SU-DHL-6 (cell line): ENCODE measurements at regions not wholly inside any gene's neighbourhood (a gene's known extent, or its start where the extent isn't known, plus 50 kb on each side); places are given as distances from the start of the nearest gene placed in this dataset.
"Not testable (repeated sequence)": the region's sequence is repeated elsewhere in the genome, so short reads cannot be mapped to it uniquely, and the experiment has no call there.

Source experiments
- H2AFZ ChIP-seq: fragments of 200-600 bp; sonication (generic); 2 replicates; pipeline ENCODE4 v1.6.1; 2014; ENCODE audit warnings: low read depth, mild to moderate bottlenecking, moderate library complexity, mixed read lengths, antibody characterized with exemption, low read length; ENCODE audit not compliant: severe bottlenecking
- H3F3A ChIP-seq: fragments of 200-600 bp; shearing (Covaris generic); 2 replicates; pipeline ENCODE4 v1.6.0; 2016; ENCODE audit warnings: antibody characterized with exemption, mild to moderate bottlenecking; ENCODE audit not compliant: insufficient read depth
- H3K27ac ChIP-seq: fragments of 200-600 bp; sonication (generic); 2 replicates; pipeline ENCODE4 v1.5.1; 2016; ENCODE audit warnings: low read depth, mild to moderate bottlenecking, low read length, moderate library complexity, mixed read lengths
- H3K27me3 ChIP-seq: fragments of 200-600 bp; sonication (generic), shearing (Covaris generic); 2 replicates; pipeline ENCODE4 v1.6.0; 2014; ENCODE audit warnings: mild to moderate bottlenecking, low read length
- H3K36me3 ChIP-seq: fragments of 200-600 bp; sonication (generic); 2 replicates; pipeline ENCODE4 v1.6.1; 2014; ENCODE audit warnings: mild to moderate bottlenecking, low read length, mixed read lengths
- H3K4me2 ChIP-seq: fragments of 300-600, 200-600 bp; shearing (Covaris generic), sonication (generic); 2 replicates; pipeline ENCODE4 v1.6.0; 2014; ENCODE audit warnings: low read length, low read depth, mild to moderate bottlenecking; ENCODE audit not compliant: poor library complexity, severe bottlenecking
- H3K4me3 ChIP-seq: fragments of 200-600 bp; sonication (generic); 2 replicates; pipeline ENCODE4 v1.5.1; 2014; ENCODE audit warnings: antibody characterized with exemption, low read length, mild to moderate bottlenecking, mixed read lengths; ENCODE audit not compliant: insufficient read depth, poor library complexity, severe bottlenecking
- H3K79me2 ChIP-seq: fragments of 200-600 bp; sonication (generic); 2 replicates; pipeline ENCODE4 v1.6.1; 2014; ENCODE audit warnings: mild to moderate bottlenecking, low read length, moderate library complexity; ENCODE audit not compliant: insufficient read depth
- H3K9ac ChIP-seq: fragments of 200-600 bp; sonication (generic); 2 replicates; pipeline ENCODE4 v1.7.0; 2014; ENCODE audit warnings: mild to moderate bottlenecking, low read length
- H3K9me2 ChIP-seq: fragments of 200-600 bp; sonication (generic); replicated peaks from 2 replicates; pipeline ENCODE4 v1.6.1; 2014; ENCODE audit warnings: low read length; ENCODE audit not compliant: insufficient read depth
- H3K9me3 ChIP-seq: fragments of 200-600 bp; sonication (generic); 2 replicates; pipeline ENCODE4 v1.6.1; 2014; ENCODE audit warnings: low read length, mixed read lengths; ENCODE audit not compliant: insufficient read depth
- H4K20me1 ChIP-seq: fragments of 200-600 bp; sonication (generic); 2 replicates; pipeline ENCODE4 v1.6.1; 2014; ENCODE audit warnings: low read depth, mild to moderate bottlenecking, antibody characterized with exemption, low read length, moderate library complexity, mixed read lengths
- CTCF ChIP-seq: fragments of 200-600 bp; sonication (generic); IDR thresholded peaks from one replicate; pipeline ENCODE4 v1.5.1; 2017; ENCODE audit warnings: antibody characterized with exemption, mild to moderate bottlenecking, low read length, moderate library complexity; ENCODE audit not compliant: insufficient read depth, poor library complexity, severe bottlenecking
- EZH2phosphoT487 ChIP-seq: fragments of 200-600 bp; sonication (generic), shearing (Covaris generic); conservative IDR thresholded peaks from 2 replicates; pipeline ENCODE4 v1.6.1; 2018; ENCODE audit warnings: mild to moderate bottlenecking, antibody characterized with exemption, low read length, moderate library complexity, mixed read lengths

- Histone ChIP-seq H3K27ac (no peak overlapping the region), H2AFZ (peak overlapping the region; percentile 29), H3K36me3 (no peaks in the 10 kb centered on the region), H3K9me2 (no peaks in the 10 kb centered on the region), H3K27me3 (no peaks in the 10 kb centered on the region), H4K20me1 (no peaks in the 10 kb centered on the region), H3K9ac (no peak overlapping the region), H3F3A (no peaks in the 10 kb centered on the region), H3K4me3 (no peak overlapping the region), H3K9me3 (no peaks in the 10 kb centered on the region), H3K79me2 (no peaks in the 10 kb centered on the region), H3K4me2 (no peak overlapping the region)
- TF ChIP-seq CTCF (no peak), EZH2phosphoT487 (no peak)
Observed at GRCh38 chr3:161940621-161940965, 444.0 kb downstream of the OTOL1 start.

GRCh38 chr3:161941891-161942290, 445.3 kb downstream of the OTOL1 start:
- no peaks in the 10 kb centered on the region for H3K9me3 ChIP-seq
- H3K36me3 ChIP-seq: no peaks in the 10 kb centered on the region
- H3K9ac ChIP-seq: no peak overlapping the region
- no peak overlapping the region for H2AFZ ChIP-seq
- H3K9me2 ChIP-seq: no peaks in the 10 kb centered on the region
- no peaks in the 10 kb centered on the region for H3K79me2 ChIP-seq
- H3K27ac ChIP-seq: no peak overlapping the region
- H3K4me3 ChIP-seq: no peak overlapping the region
- no peak overlapping the region for H3K4me2 ChIP-seq
- H3F3A ChIP-seq: no peaks in the 10 kb centered on the region
- TF ChIP-seq EZH2phosphoT487 (no peak), CTCF (no peak)
- H4K20me1 ChIP-seq: no peaks in the 10 kb centered on the region
- H3K27me3 ChIP-seq: no peaks in the 10 kb centered on the region

- H3K27me3 ChIP-seq, H4K20me1 ChIP-seq, H3K9ac ChIP-seq, H3K79me2 ChIP-seq, H3K27ac ChIP-seq, H3K9me3 ChIP-seq, H3K4me3 ChIP-seq, H3K4me2 ChIP-seq, H3K36me3 ChIP-seq, H3K9me2 ChIP-seq, H2AFZ ChIP-seq, H3F3A ChIP-seq: not testable (repeated sequence)
Observed at GRCh38 chr3:161943801-161944345, 447.3 kb downstream of the OTOL1 start.

GRCh38 chr3:161946443-161946960, 449.9 kb downstream of the OTOL1 start:
- Histone ChIP-seq H3K9ac (no peak overlapping the region), H2AFZ (no peak overlapping the region), H3K36me3 (no peaks in the 10 kb centered on the region), H3K4me2 (no peak overlapping the region), H3K9me3 (no peaks in the 10 kb centered on the region), H3K9me2 (no peaks in the 10 kb centered on the region), H3K27ac (no peak overlapping the region), H3F3A (no peaks in the 10 kb centered on the region), H3K27me3 (no peaks in the 10 kb centered on the region), H3K79me2 (no peaks in the 10 kb centered on the region), H3K4me3 (no peak overlapping the region), H4K20me1 (no peaks in the 10 kb centered on the region)
- TF ChIP-seq CTCF (no peak), EZH2phosphoT487 (no peak)
